ENCODE measurements at regions not wholly inside any gene's neighbourhood (a gene's known extent, or its start where the extent isn't known, plus 50 kb on each side); places are given as distances from the start of the nearest gene placed in this dataset.

GRCh38 chr7:123296965-123297364 lies 97.2 kb upstream of the SLC13A1 start:
- TF ChIP-seq CTCF (conservative IDR thresholded peaks at IDR 0.05 in 1 of 2, IDR thresholded peaks at IDR 0.05 in 1 of 2; ENCODE audit: extremely low read depth in 1 of 2, insufficient read depth in 1 of 2, low read depth in 1 of 2, low read length in 2 of 2) (no peak), EZH2 (IDR thresholded peaks at IDR 0.05; ENCODE audit: borderline replicate concordance, low read length) (no peak)
